HG03378 (cell line): ENCODE measurements at regions not wholly inside any gene's neighbourhood (a gene's known extent, or its start where the extent isn't known, plus 50 kb on each side); places are given as distances from the start of the nearest gene placed in this dataset.
"Not testable (repeated sequence)": the region's sequence is repeated elsewhere in the genome, so short reads cannot be mapped to it uniquely, and the experiment has no call there.

ENCODE experiments used
- ATAC-seq: cut with Tn5 transposase; IDR thresholded peaks from one replicate; pipeline ENCODE4 v1.9.1; 2021; ENCODE audit warnings: mild to moderate bottlenecking, moderate library complexity; ENCODE audit not compliant: unreplicated experiment

DNA sequence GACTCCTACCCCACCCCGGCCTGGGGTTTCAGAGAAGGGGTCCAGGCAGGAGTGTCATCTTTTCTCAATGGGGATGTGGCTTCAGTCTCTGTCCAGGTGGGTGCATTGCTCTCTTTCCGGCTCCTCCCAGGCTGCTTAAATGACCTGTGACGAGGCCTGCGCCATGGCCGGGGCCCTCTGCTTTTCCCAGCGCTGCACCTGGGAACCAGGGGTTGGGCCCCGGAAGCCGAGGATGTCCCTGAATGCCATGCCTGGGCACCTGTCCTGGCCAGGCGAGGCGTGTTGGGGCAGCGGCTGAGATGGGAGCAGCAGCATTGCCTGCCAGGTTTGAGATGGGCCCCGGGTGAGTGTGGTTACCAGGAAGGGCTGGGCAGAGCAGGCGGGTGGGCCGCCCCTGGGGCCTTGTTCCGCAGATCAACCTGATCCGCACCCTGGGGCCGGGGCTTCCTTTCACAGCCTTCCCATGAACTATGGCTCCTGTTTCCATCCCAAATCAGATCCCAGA, 147.4 kb downstream of the SEC14L1 start:
- ATAC-seq, result no peak

DNA sequence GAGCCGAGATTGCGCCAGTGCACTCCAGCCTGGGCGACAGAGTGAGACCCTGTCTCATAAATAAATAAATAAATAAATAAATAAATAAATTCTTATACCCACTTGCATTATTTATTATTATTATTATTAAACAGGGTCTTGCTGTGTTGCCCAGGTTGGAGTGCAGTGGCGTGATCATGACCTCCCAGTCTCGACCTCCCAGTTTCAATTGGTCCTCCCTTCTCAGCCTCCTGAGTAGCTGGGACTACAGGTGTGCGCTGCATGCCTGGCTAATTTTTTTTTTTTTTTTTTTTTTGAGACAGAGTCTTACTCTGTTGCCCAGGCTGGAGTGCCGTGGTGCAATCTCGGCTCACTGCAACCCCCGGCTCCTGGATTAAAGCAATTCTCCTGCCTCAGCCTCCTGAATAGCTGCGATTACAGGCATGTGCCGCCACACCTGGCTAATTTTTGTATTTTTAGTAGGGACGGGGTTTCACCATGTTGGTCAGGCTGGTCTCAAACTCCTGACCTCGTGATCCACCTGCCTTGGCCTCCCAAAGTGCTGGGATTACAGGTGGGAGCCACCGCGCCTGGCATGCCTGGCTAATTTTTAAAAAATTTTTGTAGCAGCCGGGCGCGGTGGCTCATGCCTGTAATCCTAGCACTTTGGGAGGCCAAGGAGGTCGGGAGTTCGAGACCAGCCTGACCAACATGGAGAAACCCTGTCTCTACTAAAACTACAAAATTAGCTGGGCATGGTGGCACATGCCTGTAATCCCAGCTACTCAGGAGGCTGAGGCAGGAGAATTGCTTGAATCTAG, 150.2 kb downstream of the SEC14L1 start:
- ATAC-seq, result not testable (repeated sequence)

DNA sequence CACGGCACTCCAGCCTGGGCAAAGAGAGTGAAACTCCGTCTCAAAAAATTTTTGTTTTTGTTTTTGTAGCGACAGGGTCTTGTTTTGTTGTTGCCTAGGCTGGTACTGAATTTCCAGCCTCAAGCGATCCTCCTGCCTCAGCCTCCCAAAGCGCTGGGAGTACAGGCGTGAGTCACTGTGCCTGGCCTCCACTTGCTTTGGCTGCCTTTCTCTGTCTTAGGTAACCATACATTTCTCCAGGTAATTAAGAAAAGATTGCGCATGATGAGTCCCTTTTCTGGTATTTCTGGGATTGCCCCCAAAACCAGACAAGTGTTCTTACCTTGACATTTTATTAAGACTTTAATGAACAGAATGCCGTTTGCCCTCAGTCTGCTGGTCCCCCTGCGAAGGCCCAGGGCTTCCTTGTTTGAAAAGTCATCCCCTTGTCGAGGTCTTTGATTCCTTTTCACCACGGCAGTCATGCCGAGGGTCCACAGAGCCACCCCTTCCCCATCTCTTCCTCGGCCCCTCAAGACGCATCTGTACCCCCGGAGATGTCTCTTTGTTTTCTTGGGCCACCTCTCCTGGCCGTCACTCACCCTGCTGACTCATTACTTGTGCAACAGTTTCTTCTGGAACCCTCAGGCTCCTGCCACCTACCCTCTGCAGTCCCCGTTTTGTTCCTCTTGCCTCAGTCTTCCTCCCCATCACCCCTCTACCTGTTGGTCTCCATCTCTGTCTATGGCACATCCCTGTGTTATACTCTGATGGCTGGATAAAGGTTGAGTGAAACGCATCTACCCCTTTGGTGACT, 151.0 kb downstream of the SEC14L1 start:
- no peak for ATAC-seq

DNA sequence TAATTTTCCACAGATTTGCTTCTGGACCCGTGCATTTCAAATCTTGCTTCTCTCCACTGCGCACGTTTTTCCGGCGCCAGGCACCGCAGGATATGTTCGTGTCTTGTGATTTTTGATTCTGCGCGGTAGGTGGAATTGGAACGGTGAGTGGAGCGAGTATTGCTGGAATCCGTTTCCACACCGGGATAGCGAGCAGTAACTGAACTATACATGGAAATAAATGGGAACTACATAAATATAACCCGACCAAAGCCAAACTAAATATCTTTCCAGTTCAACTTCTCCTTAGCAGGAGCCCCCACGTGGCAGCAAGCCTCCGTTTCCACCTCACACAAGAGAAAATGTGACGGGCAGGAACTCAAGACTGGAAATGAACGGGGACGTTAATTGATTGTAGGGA, 154.0 kb downstream of the SEC14L1 start:
- ATAC-seq, result no peak

DNA sequence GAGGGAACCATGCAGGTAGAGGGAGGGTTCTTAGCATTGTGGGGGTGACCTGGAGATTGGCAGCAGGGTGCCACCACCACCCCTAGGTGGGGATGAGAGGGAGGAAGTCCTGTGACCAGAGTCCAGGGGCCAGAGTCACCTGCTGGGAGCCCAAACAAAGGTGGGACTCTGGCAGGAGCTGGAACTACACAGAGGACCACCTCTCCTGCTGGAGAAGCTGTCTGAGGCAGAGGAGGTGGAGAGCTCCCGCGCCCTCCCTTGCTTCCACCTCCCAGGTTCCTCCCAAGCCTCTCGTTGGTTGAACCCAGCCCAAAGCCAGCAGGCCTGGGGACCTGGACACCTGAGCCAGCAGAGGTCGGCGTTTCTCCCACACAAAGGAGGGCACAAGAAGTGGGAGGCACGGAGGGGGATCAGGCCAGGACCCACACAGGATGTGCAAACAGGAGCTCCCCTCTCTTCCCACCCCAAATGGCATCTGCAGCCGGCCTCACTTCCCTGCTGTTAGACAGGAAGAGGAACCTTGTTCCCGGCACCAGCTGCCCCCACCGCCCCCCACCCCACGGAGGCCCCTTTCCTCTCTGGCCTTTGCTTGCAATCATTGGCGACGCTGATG, 154.6 kb downstream of the SEC14L1 start:
- ATAC-seq, result no peak

DNA sequence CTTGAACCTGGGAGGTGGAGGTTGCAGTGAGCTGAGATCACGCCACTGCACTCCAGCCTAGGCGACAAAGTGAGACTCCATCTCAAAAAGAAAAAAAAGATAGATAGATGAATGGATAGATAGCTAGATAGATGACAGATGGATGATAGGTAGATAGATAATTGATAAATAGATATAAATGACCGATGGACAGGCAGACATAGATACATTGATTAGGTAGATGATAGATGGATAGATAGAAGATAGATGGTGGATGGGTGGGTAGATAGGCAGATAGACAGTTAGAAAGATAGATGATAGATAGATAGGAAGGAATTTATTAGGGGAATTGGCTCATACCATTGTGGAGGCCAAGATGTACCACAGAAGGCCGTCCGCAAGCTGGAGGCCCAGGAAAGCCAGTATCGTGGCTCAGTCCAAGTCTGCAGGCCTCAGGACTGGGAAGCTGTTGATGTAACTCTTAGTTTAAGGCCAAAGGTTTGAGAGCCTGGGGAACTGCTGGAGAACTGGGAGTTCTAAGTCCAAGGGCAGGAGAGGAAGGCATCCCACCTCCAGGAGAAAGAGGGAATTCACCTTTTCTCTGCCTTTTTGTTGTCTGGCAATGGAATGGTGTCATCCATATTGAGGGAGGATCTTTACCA, 156.1 kb downstream of the SEC14L1 start:
- no peak for ATAC-seq

DNA sequence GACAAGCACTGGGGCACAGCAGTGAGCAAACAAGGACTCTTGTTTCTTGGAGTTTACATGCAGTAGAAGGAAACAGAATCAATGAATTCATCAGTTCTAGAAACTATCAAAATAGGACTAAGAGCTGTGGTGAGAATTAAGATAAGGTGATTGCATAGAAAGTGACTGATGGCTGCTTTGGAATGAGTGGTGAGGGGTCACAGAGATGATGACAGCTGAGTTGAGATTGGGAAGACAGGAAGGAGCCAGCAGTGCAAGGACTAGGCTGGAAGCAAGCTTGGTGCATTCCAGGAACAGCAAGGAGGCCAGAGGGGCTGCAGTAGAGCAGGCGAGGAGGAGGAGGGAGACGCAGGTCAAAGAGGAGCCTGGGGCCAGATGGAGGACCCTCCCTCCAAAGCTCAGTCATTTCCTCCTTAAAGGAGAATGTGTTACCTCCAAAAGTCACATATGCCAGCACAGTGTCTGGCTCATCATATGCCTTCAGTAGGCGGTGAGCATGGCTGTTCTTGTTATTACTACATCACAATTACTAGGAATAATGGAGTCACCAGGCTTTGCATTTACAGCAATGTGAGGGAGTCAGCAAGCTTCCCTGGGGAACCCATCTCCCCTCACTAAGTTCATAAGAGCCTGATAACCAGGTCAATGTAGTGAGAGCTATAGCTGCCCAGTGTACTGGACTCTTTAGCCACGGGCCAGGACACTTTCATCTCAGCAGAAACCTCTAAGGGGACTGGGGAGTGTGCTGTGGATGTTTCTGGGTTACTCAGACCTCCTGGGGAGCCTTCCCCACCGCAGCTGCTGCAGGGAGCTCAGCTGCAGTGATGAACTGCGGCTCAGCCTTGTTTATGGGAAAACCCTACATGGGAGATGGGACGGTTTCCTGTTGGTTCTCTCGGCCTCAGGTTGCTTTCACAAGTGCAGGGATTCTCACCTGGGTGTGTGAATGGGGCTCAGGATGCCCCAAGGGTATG, 157.2 kb downstream of the SEC14L1 start:
- ATAC-seq, result no peak

DNA sequence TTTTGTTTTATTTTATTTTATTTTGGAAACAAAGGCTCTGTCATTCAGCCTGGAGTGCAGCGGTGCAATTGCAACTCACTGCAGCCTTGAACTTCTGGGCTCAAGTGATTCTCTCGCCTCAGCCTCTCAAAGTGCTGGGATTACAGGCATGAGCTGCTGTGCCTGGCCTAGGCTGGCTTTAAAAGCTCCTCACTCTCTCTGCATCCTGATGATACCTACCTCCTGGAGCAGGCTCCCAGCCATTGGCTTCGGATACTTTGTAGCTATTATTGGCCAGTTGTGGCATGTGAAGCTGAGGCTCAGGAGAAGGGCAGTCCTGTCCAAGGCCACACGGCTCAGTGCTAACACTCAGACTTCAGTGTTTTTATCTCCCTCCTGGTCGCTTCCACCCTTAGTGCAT, 158.0 kb downstream of the SEC14L1 start:
- no peak for ATAC-seq

DNA sequence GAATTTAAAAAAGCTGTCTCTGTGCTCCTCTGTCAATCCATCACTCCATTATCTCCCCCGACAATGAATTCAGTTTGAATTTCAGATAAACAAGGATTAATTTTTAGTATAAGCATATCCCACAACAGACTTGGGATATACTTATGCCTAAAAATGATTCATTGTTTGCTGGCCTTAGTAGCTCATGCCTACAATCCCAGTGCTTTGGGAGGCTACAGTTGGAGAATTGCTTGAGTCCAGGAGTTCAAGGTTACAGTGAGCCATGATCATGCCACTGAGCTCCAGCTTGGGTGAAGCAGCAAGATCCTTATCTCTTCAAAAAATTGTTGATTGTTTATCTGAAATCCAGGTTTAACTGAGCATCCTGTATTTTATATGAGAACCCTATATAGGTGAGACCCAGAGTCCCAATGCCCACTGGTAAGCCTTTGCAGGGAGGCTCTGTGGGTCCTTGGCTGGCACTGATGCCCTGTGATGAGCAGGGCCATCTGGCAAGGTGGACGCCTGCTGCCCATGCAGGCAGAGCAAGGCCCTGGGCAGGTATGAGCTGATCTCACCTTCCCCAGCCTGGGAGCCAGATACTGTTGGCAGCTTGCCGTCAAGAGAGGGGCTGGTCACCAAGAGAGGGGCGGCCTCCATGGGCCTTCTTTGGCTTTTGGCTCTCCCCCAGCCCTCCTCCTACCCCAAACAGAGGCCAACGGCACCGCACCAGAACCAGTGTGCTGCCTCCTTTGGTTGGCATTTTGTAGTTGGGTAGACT, 158.7 kb downstream of the SEC14L1 start:
- no peak for ATAC-seq

DNA sequence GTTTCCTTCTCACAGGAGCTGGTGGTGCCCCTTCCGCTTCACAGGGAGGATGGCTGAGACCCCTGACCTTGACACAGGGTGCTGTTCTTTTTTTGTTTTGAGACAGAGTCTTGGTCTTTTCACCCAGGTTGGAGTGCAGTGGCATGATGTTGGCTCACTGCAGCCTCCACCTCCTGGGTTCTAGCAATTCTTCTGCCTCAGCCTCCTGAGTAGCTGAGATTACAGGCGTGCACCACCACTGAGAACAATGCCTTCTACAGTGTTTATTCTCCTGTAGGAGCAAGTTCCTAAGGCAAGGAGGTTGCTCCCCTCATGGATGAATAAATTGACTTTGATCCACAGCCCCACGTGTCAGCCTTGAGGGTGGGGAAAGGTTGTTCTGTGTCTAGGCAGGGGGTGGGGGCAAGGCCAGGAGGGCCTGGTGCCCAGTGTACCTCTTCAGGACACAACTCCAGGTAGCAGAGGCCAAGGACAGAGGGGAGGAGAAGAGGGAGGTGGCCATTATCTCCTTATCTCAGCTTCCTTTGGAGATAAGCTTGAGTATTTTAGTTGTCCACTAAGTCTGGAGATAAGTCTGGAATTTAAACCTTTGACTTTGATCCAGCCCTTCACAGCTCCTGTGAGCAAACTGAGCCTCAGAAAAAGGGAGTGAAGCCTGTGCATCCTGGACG, 159.4 kb downstream of the SEC14L1 start:
- ATAC-seq, result no peak

DNA sequence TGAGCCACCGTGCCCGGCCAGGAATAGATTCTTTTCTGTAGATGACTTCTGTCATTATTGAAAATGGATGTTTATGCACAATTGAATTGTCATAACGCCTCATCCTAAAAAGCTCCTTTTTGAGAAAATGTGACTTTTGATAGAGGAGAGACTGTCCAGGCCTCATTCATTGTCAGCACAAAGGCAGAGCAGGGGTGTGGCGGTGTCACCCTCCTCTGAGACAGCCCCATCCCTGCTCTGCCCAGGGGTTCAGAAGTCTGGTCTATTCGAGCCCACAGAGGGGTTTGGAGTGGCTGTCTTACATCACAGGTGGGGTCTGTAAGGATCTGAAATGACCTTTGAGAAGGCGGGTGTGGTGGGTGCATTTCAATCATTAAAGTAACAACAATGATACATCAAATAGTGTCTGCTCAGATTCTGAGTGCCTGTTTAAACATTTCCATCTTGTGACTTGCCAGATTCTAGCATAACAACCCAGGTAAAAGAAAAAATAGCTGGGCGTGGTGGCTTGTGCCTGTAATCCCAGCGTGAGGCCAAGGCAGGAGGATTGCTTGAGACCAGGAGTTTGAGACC, 161.0 kb downstream of the SEC14L1 start:
- no peak for ATAC-seq

DNA sequence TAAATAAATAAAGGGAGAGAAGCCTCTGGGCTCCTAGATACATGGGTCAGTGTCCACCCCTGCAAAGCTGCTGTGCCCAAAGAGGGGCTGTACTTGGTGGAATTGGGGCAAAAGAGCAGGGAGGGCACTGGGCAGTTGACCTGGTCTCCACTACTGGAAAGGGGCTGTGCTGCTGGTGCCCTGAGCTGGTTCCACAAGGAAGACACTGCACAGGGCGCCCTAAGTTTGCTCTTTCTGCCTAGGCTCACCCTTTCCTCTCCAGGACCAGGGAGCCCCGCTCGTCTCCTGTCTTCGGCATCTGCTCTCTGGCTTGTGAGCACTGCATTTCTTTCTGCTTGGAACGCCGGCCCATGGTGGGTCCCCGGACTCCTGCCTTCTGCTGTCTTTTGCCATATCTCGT, 161.9 kb downstream of the SEC14L1 start:
- no peak for ATAC-seq

DNA sequence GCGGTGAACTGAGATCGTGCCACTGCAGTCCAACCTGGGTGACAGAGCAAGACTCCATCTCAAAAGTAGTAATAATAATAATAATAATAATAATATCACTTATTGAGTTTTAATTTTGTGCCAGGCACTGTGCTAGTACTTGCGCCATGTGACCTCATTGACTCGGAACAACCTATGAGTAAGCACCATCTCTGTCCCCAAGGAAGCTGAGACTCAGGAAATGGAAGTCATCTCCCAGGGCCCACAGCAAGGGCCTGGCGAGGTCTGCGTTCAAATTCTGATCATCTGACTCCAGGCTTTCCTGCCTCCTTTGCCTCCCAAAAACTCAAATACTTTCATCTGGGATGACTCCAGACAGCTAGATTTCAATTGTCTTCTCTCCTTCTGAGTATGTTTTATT, 162.9 kb downstream of the SEC14L1 start:
- no peak for ATAC-seq

DNA sequence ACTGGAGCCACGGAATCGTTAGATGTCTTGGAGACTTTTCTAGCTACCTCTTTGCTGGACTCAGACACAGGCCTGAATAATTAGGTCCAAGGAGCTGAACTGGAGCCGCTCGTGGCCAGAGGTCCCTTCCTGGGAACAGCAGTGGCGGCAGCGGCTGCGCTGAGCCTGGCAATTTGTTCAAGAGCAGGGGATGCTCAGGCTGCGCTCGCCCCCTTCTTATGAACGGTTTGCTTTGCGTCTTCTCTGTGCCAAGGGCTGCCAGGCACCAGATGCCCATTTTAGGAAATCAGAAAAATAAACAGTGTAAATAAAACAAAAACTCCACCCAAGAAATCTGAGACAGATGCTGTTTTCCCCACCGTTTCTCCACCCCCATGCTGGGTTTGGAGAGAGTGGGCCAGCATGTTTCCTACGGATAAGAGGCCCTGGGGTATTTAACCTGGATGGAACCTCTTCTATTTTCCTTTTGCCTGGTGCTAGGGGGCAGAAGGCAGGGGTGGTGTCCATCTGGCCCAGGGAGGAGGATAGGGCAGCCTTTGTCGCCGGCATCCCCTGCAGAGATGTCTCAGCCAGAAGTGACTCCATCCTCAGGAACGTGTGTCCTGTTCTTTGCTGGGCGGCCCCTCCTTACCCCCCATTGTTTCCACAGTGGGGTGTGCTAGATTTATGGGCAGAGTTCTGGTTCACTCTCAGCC, 163.4 kb downstream of the SEC14L1 start:
- ATAC-seq, result no peak

DNA sequence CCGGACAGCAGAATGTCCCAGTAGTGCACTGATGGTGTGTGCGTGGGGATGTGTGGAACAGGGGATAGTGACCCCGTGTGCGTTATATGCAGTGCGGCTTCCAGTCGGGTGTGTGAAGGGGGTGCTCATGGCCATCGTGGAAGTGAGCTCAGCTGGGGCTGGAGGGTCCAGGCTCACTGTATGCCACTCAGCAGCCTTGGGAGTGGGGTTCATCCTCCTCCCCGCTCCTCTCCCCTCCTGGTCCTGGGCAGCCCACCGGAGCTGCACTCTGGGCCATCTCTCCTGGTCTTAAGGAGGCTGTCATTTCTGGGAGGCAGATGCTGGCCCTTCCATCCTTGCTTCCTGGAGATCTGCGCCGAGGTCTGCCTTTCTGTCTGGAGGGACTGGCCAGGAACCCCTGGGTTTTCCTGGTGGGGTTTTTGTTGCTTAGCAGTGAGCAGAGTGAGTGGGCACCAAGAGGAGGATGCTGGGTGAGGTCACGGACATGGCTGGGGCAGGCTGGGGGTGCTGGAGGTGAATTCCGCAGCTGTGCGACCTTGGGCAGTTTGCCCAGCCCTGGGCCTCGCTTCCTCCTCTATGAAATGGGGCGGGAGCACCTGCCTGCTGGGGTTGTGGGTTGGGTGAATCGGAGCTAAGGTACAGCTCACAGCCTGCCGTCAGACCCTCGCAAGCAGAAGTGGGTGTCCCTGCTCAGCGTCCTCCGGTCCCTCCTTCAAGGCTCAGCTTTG, 164.1 kb downstream of the SEC14L1 start:
- no peak for ATAC-seq

DNA sequence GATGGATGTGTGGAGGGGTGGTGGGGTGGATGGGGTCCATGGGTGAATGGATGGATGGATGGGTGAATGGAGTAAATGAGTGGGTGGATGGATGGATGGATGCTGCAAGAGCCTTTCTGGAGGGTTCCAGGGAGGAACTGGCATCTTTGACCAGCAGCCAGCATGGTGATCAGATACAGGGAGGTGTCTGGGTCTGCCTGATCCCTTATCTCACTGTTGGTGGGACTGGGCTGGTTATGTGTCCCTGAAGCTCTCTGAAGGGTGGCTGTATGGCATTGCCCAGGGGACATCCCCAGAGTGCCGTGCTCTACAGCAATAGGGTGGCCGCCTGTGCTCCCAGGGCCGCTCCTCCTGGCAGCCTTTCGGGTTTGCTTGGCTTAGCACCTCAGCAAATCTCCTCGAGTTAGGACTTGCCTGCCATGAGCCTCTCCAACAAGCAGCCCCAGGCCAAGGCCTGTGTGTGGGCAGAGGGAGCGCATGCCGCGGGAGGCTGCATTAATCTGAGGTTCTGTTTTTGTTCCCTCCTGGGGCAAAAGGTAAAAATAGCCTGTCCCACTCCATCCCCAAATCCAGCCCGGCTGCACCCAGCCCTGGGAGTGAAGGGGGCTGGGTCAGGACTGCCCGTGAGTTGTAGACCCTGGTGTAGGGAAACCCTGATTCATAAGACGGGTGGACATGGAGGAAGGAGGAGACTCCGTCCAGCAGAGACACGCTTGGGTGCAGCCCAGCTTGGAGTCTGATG, 165.4 kb downstream of the SEC14L1 start:
- ATAC-seq, result no peak
